ENCODE measurements at regions not wholly inside any gene's neighbourhood (a gene's known extent, or its start where the extent isn't known, plus 50 kb on each side); places are given as distances from the start of the nearest gene placed in this dataset.
A peak's percentile ranks its signal among the peaks of the same experiment; 100 is the strongest.

- DNase-seq, result no peak
Observed at GRCh38 chr21:32183396-32183795, 95.5 kb downstream of the MIS18A start.

GRCh38 chr21:32182449-32182848 lies 96.4 kb downstream of the MIS18A start:
- no peak for DNase-seq

- no peak for DNase-seq
Observed at GRCh38 chr21:32181457-32181856, 97.4 kb downstream of the MIS18A start.

- DNase-seq, result no peak
Observed at GRCh38 chr21:32174819-32175218, 104.0 kb downstream of the MIS18A start.

GRCh38 chr21:32173121-32173724 lies 105.6 kb downstream of the MIS18A start:
- no peak for DNase-seq

GRCh38 chr21:32172106-32172505 lies 106.7 kb downstream of the MIS18A start:
- DNase-seq, result no peak

- no peak for DNase-seq
Observed at GRCh38 chr21:32167513-32167912, 111.3 kb downstream of the MIS18A start.

- no peak for DNase-seq
Observed at GRCh38 chr21:32163386-32163785, 115.5 kb downstream of the MIS18A start.

- DNase-seq, result no peak
Observed at GRCh38 chr21:32162727-32163320, 116.0 kb downstream of the MIS18A start.

- no peak for DNase-seq
Observed at GRCh38 chr21:32155226-32155625, 123.6 kb downstream of the MIS18A start.

- no peak for DNase-seq
Observed at GRCh38 chr21:32147041-32147440, 131.8 kb downstream of the MIS18A start.

GRCh38 chr21:32144851-32145250 lies 134.0 kb downstream of the MIS18A start:
- DNase-seq, result no peak

- no peak for DNase-seq
Observed at GRCh38 chr21:32143241-32143939, 135.5 kb downstream of the MIS18A start.

GRCh38 chr21:32141318-32141633 lies 137.6 kb downstream of the MIS18A start:
- DNase-seq, result no peak

- DNase-seq, result no peak
Observed at GRCh38 chr21:32140604-32141317, 138.1 kb downstream of the MIS18A start.

GRCh38 chr21:32140151-32140550 lies 138.7 kb downstream of the MIS18A start:
- DNase-seq, result peak; percentile 21

- no peak for DNase-seq
Observed at GRCh38 chr21:32138658-32139057, 140.2 kb downstream of the MIS18A start.

GRCh38 chr21:32137931-32138330 lies 140.9 kb downstream of the MIS18A start:
- no peak for DNase-seq

GRCh38 chr21:32137266-32137665 lies 141.6 kb downstream of the MIS18A start:
- DNase-seq, result no peak

GRCh38 chr21:32136546-32136945 lies 142.3 kb downstream of the MIS18A start:
- DNase-seq, result no peak

- no peak for DNase-seq
Observed at GRCh38 chr21:32135401-32136363, 143.2 kb downstream of the MIS18A start.

GRCh38 chr21:32134441-32135130 lies 144.3 kb downstream of the MIS18A start:
- no peak for DNase-seq
